WTC11 (cell line): ENCODE measurements at regions not wholly inside any gene's neighbourhood (a gene's known extent, or its start where the extent isn't known, plus 50 kb on each side); places are given as distances from the start of the nearest gene placed in this dataset.

Source experiments
- ATAC-seq: fragments of 200-7000 bp; cut with Tn5 transposase; 2 replicates; pipeline ENCODE4 v1.10.0; 2021; ENCODE audit warnings: mild to moderate bottlenecking, moderate library complexity
- CTCF ChIA-PET: fragments of 300-600 bp; sonication (Branson Sonifier 250); formaldehyde crosslinking; loops from one replicate; lab custom pipeline; 2021; ENCODE audit warnings: antibody characterized with exemption; lab: Charles Lee
- POLR2A ChIA-PET: fragments of 350-600 bp; sonication (Branson Sonifier 250); formaldehyde crosslinking; loops from one replicate; lab custom pipeline; 2021; ENCODE audit warnings: antibody characterized with exemption; lab: Charles Lee
- DNase-seq: peaks from one replicate; pipeline ENCODE4 v3.0.0; 2021; ENCODE audit warnings: low spot score
- H3K27ac Mint-ChIP-seq: 2 replicates; pipeline ENCODE4 v1.8.0; 2021; ENCODE audit warnings: mixed read lengths
- H3K27me3 Mint-ChIP-seq: 2 replicates; pipeline ENCODE4 v1.8.0; 2021; ENCODE audit warnings: low read depth, mild to moderate bottlenecking, moderate library complexity, mixed read lengths
- H3K36me3 Mint-ChIP-seq: 2 replicates; pipeline ENCODE4 v1.8.0; 2021; ENCODE audit warnings: mixed read lengths
- H3K4me1 Mint-ChIP-seq: 2 replicates; pipeline ENCODE4 v1.8.0; 2022; ENCODE audit warnings: mixed read lengths
- H3K4me3 Mint-ChIP-seq: 2 replicates; pipeline ENCODE4 v1.8.0; 2021; ENCODE audit warnings: mild to moderate bottlenecking, moderate library complexity, mixed read lengths
- H3K9me3 Mint-ChIP-seq: 2 replicates; pipeline ENCODE4 v1.8.0; 2021; ENCODE audit warnings: mixed read lengths
- CREB1 ChIP-seq: sonication (generic); formaldehyde crosslinking; IDR thresholded peaks from 2 replicates; pipeline ENCODE4 v1.8.0; 2023; ENCODE audit warnings: mild to moderate bottlenecking, missing genetic modification reagents
- ELF4 ChIP-seq: sonication (generic); formaldehyde crosslinking; IDR thresholded peaks from 2 replicates; pipeline ENCODE4 v1.8.1; 2022; ENCODE audit warnings: low read depth, mild to moderate bottlenecking, moderate library complexity, missing genetic modification reagents
- FOXK1 ChIP-seq: sonication (generic); formaldehyde crosslinking; IDR thresholded peaks from 2 replicates; pipeline ENCODE4 v1.8.0; 2022; ENCODE audit warnings: mild to moderate bottlenecking, moderate library complexity, missing genetic modification reagents
- FOXP1 ChIP-seq: sonication (generic); formaldehyde crosslinking; IDR thresholded peaks from 2 replicates; pipeline ENCODE4 v1.8.0; 2022; ENCODE audit warnings: missing genetic modification reagents, mild to moderate bottlenecking, moderate library complexity, borderline replicate concordance
- OVOL2 ChIP-seq: fragments of 250-450 bp; sonication (Bioruptor Pico); IDR thresholded peaks from 2 replicates; pipeline ENCODE4 v1.9.0; 2021; ENCODE audit warnings: mild to moderate bottlenecking, borderline replicate concordance
- PRRX2 ChIP-seq: fragments of 250-450 bp; sonication (Bioruptor Pico); IDR thresholded peaks from 2 replicates; pipeline ENCODE4 v1.8.0; 2021; ENCODE audit warnings: mild to moderate bottlenecking
- TEAD1 ChIP-seq: sonication (generic); formaldehyde crosslinking; IDR thresholded peaks from 2 replicates; pipeline ENCODE4 v1.8.0; 2022; ENCODE audit warnings: mild to moderate bottlenecking, missing genetic modification reagents
- ZNF263 ChIP-seq: sonication (generic); formaldehyde crosslinking; IDR thresholded peaks from 2 replicates; pipeline ENCODE4 v1.8.1; 2022; ENCODE audit warnings: low read depth, mild to moderate bottlenecking, moderate library complexity, missing genetic modification reagents
- ZNF317 ChIP-seq: sonication (generic); formaldehyde crosslinking; IDR thresholded peaks from 2 replicates; pipeline ENCODE4 v1.8.1; 2023; ENCODE audit warnings: low read depth, mild to moderate bottlenecking, moderate library complexity, missing genetic modification reagents, borderline replicate concordance
- TF ChIP-seq, protein P1 (sequence below): sonication (generic); formaldehyde crosslinking; IDR thresholded peaks from 2 replicates; pipeline ENCODE4 v1.8.0; 2023; ENCODE audit warnings: missing genetic modification reagents
- TF ChIP-seq, protein P2 (sequence below): sonication (generic); formaldehyde crosslinking; conservative IDR thresholded peaks from 2 replicates; pipeline ENCODE4 v1.8.1; 2022; ENCODE audit warnings: mild to moderate bottlenecking, missing genetic modification reagents
- TF ChIP-seq, protein P3 (sequence below): sonication (generic); formaldehyde crosslinking; IDR thresholded peaks from 2 replicates; pipeline ENCODE4 v1.8.0; 2022; ENCODE audit warnings: mild to moderate bottlenecking, missing genetic modification reagents
- TF ChIP-seq, protein P4 (sequence below): sonication (generic); formaldehyde crosslinking; IDR thresholded peaks from 2 replicates; pipeline ENCODE4 v1.8.1; 2023; ENCODE audit warnings: mild to moderate bottlenecking, missing genetic modification reagents
- TF ChIP-seq, protein P5 (sequence below): sonication (generic); formaldehyde crosslinking; IDR thresholded peaks from 2 replicates; pipeline ENCODE4 v1.8.1; 2022; ENCODE audit warnings: mild to moderate bottlenecking, moderate library complexity, missing genetic modification reagents
- TF ChIP-seq, protein P6 (sequence below): sonication (generic); formaldehyde crosslinking; IDR thresholded peaks from 2 replicates; pipeline ENCODE4 v1.8.0; 2023; ENCODE audit warnings: missing genetic modification reagents, mild to moderate bottlenecking, borderline replicate concordance
- TF ChIP-seq, protein P7 (sequence below): sonication (generic); formaldehyde crosslinking; IDR thresholded peaks from 2 replicates; pipeline ENCODE4 v1.8.1; 2023; ENCODE audit warnings: mild to moderate bottlenecking, moderate library complexity, missing genetic modification reagents

DNA sequence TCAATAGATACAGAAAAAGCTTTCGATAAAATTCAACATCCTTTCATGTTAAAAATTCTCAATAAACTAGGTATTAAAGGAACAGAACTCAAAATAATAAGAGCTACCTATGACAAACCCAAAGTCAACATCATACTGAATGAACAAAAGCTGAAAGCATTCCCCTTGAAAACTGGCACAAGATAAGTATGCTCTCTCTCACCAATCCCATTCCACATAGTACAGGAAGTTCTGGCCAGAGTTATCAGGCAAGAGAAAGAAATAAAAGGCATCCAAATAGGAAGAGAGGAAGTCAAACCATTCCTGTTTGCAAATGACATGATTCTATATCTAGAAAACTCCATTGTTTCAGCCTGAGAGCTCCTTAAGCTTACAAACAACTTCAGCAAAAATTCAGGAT lies 1145.8 kb upstream of the DDX18 start (continued):
- TF ChIP-seq ZNF317 (CRISPR knock-in tag) = no peak

DNA sequence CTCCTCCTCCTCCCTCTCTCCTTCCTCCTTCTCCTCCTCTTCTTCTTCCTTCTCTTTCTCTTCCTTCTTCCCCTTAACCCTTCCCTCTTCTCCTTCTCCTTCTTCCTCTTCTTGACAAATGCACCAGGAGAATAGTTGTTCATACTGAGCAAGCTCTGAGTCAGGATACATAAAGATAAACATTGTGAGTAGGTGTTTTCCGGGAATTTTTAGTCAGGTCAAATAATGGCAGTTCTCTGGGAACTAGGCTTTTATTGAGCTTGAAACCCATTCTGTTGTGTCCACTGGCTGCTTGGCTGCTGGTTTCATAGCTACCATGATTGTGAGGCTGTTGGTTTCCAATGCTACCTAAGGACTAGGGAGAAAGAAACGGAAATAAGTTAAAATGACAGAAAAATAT lies 1144.7 kb upstream of the DDX18 start:
- peaks cover 7% of the 10 kb centered on the region for H3K36me3 Mint-ChIP-seq
- H3K27me3 Mint-ChIP-seq = peaks cover 3% of the 10 kb centered on the region; the same call in 1 of the 2 replicates
- CTCF ChIA-PET = no interaction called here
- no peak overlapping the region for H3K4me3 Mint-ChIP-seq
- H3K27ac Mint-ChIP-seq = no peak overlapping the region
- no peaks in the 10 kb centered on the region for H3K4me1 Mint-ChIP-seq
- TF ChIP-seq FOXP1 (CRISPR knock-in tag) = no peak
- ATAC-seq (no peak), DNase-seq (no peak)
- POLR2A ChIA-PET = no interaction called here
- peaks cover 37% of the 10 kb centered on the region for H3K9me3 Mint-ChIP-seq

DNA sequence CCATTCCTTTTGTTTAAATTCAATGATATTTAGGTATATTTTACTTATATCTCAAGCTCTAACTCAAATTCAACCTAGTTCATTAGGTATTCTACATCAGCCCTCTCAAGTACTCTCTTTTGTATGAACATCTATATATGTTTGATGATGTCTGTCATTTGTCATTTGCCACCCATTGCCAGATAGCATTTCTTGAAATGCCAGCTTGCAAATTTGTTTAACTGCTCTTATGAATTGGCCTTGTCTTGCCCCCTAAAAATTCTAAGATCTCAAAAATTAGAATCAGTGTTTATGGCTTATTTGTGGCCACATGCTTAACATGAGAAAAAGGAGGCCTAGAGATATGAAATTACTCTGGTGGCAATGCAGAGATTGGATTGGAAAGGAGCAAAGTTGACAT lies 1140.3 kb upstream of the DDX18 start:
- Mint-ChIP-seq H3K36me3 (peaks cover 12% of the 10 kb centered on the region), H3K27ac (no peak overlapping the region), H3K27me3 (peaks cover 3% of the 10 kb centered on the region; the same call in 1 of the 2 replicates), H3K4me3 (no peak overlapping the region), H3K9me3 (peaks cover 35% of the 10 kb centered on the region), H3K4me1 (no peaks in the 10 kb centered on the region)
- DNase-seq = no peak
- TF ChIP-seq, protein P1, sequence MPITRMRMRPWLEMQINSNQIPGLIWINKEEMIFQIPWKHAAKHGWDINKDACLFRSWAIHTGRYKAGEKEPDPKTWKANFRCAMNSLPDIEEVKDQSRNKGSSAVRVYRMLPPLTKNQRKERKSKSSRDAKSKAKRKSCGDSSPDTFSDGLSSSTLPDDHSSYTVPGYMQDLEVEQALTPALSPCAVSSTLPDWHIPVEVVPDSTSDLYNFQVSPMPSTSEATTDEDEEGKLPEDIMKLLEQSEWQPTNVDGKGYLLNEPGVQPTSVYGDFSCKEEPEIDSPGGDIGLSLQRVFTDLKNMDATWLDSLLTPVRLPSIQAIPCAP (CRISPR knock-in tag) = no peak
- TF ChIP-seq FOXK1 (CRISPR knock-in tag) (no peak), ELF4 (no peak), OVOL2 (CRISPR knock-in tag) (no peak), PRRX2 (CRISPR knock-in tag) (no peak), TEAD1 (CRISPR knock-in tag) (no peak), ZNF263 (CRISPR knock-in tag) (no peak)
- TF ChIP-seq, protein P2, sequence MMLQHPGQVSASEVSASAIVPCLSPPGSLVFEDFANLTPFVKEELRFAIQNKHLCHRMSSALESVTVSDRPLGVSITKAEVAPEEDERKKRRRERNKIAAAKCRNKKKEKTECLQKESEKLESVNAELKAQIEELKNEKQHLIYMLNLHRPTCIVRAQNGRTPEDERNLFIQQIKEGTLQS (CRISPR knock-in tag) = no peak
- TF ChIP-seq, protein P3, sequence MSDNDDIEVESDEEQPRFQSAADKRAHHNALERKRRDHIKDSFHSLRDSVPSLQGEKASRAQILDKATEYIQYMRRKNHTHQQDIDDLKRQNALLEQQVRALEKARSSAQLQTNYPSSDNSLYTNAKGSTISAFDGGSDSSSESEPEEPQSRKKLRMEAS (CRISPR knock-in tag) = no peak
- ChIA-PET POLR2A (no interaction called here), CTCF (no interaction called here)
- ATAC-seq = no peak

DNA sequence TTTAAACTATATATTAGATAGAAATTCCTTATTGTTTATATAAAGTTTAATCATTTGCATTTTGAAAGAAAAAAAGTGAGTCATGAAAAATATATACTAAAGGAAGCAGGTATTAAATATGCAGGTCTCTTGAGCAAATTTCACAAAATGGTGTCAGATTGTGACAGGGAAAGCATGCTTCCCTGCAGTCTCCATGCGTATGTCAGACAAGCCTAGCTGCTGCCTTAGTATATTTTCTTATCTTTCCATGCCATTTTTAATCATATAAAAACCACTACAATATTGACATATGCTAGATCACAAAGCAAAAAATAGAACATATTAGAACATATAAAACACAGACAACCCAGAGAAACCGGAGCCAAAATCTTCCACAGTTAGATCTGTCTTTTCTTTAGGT lies 1137.7 kb upstream of the DDX18 start:
- H3K4me1 Mint-ChIP-seq = no peaks in the 10 kb centered on the region
- no peak overlapping the region for H3K4me3 Mint-ChIP-seq
- TF ChIP-seq, protein P4, sequence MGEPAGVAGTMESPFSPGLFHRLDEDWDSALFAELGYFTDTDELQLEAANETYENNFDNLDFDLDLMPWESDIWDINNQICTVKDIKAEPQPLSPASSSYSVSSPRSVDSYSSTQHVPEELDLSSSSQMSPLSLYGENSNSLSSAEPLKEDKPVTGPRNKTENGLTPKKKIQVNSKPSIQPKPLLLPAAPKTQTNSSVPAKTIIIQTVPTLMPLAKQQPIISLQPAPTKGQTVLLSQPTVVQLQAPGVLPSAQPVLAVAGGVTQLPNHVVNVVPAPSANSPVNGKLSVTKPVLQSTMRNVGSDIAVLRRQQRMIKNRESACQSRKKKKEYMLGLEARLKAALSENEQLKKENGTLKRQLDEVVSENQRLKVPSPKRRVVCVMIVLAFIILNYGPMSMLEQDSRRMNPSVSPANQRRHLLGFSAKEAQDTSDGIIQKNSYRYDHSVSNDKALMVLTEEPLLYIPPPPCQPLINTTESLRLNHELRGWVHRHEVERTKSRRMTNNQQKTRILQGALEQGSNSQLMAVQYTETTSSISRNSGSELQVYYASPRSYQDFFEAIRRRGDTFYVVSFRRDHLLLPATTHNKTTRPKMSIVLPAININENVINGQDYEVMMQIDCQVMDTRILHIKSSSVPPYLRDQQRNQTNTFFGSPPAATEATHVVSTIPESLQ (CRISPR knock-in tag) = no peak
- TF ChIP-seq CREB1 (CRISPR knock-in tag) = no peak
- TF ChIP-seq, protein P5, sequence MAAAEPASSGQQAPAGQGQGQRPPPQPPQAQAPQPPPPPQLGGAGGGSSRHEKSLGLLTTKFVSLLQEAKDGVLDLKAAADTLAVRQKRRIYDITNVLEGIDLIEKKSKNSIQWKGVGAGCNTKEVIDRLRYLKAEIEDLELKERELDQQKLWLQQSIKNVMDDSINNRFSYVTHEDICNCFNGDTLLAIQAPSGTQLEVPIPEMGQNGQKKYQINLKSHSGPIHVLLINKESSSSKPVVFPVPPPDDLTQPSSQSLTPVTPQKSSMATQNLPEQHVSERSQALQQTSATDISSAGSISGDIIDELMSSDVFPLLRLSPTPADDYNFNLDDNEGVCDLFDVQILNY (CRISPR knock-in tag) = no peak
- TF ChIP-seq, protein P6, sequence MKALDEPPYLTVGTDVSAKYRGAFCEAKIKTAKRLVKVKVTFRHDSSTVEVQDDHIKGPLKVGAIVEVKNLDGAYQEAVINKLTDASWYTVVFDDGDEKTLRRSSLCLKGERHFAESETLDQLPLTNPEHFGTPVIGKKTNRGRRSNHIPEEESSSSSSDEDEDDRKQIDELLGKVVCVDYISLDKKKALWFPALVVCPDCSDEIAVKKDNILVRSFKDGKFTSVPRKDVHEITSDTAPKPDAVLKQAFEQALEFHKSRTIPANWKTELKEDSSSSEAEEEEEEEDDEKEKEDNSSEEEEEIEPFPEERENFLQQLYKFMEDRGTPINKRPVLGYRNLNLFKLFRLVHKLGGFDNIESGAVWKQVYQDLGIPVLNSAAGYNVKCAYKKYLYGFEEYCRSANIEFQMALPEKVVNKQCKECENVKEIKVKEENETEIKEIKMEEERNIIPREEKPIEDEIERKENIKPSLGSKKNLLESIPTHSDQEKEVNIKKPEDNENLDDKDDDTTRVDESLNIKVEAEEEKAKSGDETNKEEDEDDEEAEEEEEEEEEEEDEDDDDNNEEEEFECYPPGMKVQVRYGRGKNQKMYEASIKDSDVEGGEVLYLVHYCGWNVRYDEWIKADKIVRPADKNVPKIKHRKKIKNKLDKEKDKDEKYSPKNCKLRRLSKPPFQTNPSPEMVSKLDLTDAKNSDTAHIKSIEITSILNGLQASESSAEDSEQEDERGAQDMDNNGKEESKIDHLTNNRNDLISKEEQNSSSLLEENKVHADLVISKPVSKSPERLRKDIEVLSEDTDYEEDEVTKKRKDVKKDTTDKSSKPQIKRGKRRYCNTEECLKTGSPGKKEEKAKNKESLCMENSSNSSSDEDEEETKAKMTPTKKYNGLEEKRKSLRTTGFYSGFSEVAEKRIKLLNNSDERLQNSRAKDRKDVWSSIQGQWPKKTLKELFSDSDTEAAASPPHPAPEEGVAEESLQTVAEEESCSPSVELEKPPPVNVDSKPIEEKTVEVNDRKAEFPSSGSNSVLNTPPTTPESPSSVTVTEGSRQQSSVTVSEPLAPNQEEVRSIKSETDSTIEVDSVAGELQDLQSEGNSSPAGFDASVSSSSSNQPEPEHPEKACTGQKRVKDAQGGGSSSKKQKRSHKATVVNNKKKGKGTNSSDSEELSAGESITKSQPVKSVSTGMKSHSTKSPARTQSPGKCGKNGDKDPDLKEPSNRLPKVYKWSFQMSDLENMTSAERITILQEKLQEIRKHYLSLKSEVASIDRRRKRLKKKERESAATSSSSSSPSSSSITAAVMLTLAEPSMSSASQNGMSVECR (CRISPR knock-in tag) = no peak
- TF ChIP-seq, protein P7, sequence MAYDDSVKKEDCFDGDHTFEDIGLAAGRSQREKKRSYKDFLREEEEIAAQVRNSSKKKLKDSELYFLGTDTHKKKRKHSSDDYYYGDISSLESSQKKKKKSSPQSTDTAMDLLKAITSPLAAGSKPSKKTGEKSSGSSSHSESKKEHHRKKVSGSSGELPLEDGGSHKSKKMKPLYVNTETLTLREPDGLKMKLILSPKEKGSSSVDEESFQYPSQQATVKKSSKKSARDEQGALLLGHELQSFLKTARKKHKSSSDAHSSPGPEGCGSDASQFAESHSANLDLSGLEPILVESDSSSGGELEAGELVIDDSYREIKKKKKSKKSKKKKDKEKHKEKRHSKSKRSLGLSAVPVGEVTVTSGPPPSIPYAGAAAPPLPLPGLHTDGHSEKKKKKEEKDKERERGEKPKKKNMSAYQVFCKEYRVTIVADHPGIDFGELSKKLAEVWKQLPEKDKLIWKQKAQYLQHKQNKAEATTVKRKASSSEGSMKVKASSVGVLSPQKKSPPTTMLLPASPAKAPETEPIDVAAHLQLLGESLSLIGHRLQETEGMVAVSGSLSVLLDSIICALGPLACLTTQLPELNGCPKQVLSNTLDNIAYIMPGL = no peak
- H3K9me3 Mint-ChIP-seq = peaks cover 39% of the 10 kb centered on the region
- CTCF ChIA-PET = no interaction called here
- ATAC-seq (no peak), DNase-seq (no peak)
- POLR2A ChIA-PET = no interaction called here
- H3K27me3 Mint-ChIP-seq = no peaks in the 10 kb centered on the region
- peaks cover 10% of the 10 kb centered on the region for H3K36me3 Mint-ChIP-seq
- no peak overlapping the region for H3K27ac Mint-ChIP-seq
